ENCODE measurements at regions not wholly inside any gene's neighbourhood (a gene's known extent, or its start where the extent isn't known, plus 50 kb on each side); places are given as distances from the start of the nearest gene placed in this dataset.

GRCh38 chr2:166627893-166628292 is 133.8 kb upstream of the SCN7A start:
- Histone ChIP-seq H3K27me3 (no peaks in the 10 kb centered on the region), H3K27ac (no peak overlapping the region), H3K4me1 (replicated peaks in 1 of 2) (no peaks in the 10 kb centered on the region), H3K9me3 (replicated peaks in 1 of 3) (no peaks in the 10 kb centered on the region), H3K4me3 (no peak overlapping the region), H3K36me3 (replicated peaks in 1 of 2) (no peaks in the 10 kb centered on the region)
- TF ChIP-seq, protein P1, sequence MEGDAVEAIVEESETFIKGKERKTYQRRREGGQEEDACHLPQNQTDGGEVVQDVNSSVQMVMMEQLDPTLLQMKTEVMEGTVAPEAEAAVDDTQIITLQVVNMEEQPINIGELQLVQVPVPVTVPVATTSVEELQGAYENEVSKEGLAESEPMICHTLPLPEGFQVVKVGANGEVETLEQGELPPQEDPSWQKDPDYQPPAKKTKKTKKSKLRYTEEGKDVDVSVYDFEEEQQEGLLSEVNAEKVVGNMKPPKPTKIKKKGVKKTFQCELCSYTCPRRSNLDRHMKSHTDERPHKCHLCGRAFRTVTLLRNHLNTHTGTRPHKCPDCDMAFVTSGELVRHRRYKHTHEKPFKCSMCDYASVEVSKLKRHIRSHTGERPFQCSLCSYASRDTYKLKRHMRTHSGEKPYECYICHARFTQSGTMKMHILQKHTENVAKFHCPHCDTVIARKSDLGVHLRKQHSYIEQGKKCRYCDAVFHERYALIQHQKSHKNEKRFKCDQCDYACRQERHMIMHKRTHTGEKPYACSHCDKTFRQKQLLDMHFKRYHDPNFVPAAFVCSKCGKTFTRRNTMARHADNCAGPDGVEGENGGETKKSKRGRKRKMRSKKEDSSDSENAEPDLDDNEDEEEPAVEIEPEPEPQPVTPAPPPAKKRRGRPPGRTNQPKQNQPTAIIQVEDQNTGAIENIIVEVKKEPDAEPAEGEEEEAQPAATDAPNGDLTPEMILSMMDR (IDR thresholded peaks at IDR 0.05) = no peak
- no peak for TF ChIP-seq POLR2A (IDR thresholded peaks at IDR 0.05)
- 86 to 98% (median 94%) methylated on average over 2 of the region's 2 CpGs for WGBS, 4 donors
- intact Hi-C loops (cut with DNase I) = no loop called here
- no peak for DNase-seq

GRCh38 chr2:166625670-166626069 is 131.6 kb upstream of the SCN7A start:
- intact Hi-C loops (cut with DNase I) = no loop called here
- no peak for TF ChIP-seq POLR2A (IDR thresholded peaks at IDR 0.05)
- TF ChIP-seq, protein P1 (IDR thresholded peaks at IDR 0.05) = no peak
- Histone ChIP-seq H3K36me3 (replicated peaks in 1 of 2) (no peaks in the 10 kb centered on the region), H3K4me3 (no peak overlapping the region), H3K9me3 (replicated peaks in 1 of 3) (no peaks in the 10 kb centered on the region), H3K4me1 (replicated peaks in 1 of 2) (no peaks in the 10 kb centered on the region), H3K27ac (no peak overlapping the region), H3K27me3 (no peaks in the 10 kb centered on the region)
- 81 to 89% (median 82%) methylated on average over 1 of the region's 1 CpG for WGBS, 4 donors
- no peak for DNase-seq

GRCh38 chr2:166614503-166614902 is 120.5 kb upstream of the SCN7A start:
- intact Hi-C loops (cut with DNase I) = no loop called here
- Histone ChIP-seq H3K36me3 (replicated peaks in 1 of 2) (no peaks in the 10 kb centered on the region), H3K27me3 (no peaks in the 10 kb centered on the region), H3K27ac (no peak overlapping the region), H3K4me1 (replicated peaks in 1 of 2) (no peaks in the 10 kb centered on the region), H3K4me3 (no peak overlapping the region), H3K9me3 (replicated peaks in 1 of 3) (no peaks in the 10 kb centered on the region)
- DNase-seq = no peak
- TF ChIP-seq, protein P1 (IDR thresholded peaks at IDR 0.05) = no peak
- TF ChIP-seq POLR2A (IDR thresholded peaks at IDR 0.05) = no peak

DNA sequence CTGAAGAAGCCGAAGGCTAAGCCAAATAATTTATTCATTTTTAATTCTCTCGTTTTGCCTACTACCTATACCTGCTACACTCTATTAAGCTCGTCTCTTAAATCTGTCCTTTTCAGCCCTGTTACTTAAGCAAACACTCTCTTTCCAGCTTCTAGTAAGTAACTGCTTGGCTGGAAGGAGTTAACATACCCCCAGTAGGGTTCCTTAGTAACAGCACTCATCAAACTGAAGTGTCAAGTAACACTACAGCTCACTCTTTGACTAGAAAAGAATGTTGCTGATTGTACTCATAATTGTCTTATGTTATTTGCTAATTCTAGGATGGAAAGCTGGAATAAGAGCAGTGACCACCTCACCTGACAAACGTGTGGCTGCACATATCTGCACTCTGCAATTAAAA is 120.0 kb upstream of the SCN7A start:
- 33 to 41% (median 41%) methylated on average over 4 of the region's 4 CpGs for WGBS, 4 donors
- DNase-seq = no peak
- intact Hi-C loops (cut with DNase I) = no loop called here

More for the DNA sequence above, 120.0 kb upstream of the SCN7A start:
- no peaks in the 10 kb centered on the region for H3K27me3 ChIP-seq
- H3K4me3 ChIP-seq = no peak overlapping the region
- H3K9me3 ChIP-seq (replicated peaks in 1 of 3) = no peaks in the 10 kb centered on the region
- H3K27ac ChIP-seq = no peak overlapping the region
- no peaks in the 10 kb centered on the region for H3K4me1 ChIP-seq (replicated peaks in 1 of 2)
- TF ChIP-seq, protein P1 (IDR thresholded peaks at IDR 0.05) = no peak
- no peak for TF ChIP-seq POLR2A (IDR thresholded peaks at IDR 0.05)
- no peaks in the 10 kb centered on the region for H3K36me3 ChIP-seq (replicated peaks in 1 of 2)
